NCI-H2107 (cell line): ENCODE measurements at regions not wholly inside any gene's neighbourhood (a gene's known extent, or its start where the extent isn't known, plus 50 kb on each side); places are given as distances from the start of the nearest gene placed in this dataset.

Source experiments
- DNase-seq: peaks from one replicate; lab custom pipeline; 2025; lab: John Stamatoyannopoulos, UW

- no peak for DNase-seq
Observed at GRCh38 chr16:76816475-76816874, 374.5 kb upstream of the MON1B start.

DNA sequence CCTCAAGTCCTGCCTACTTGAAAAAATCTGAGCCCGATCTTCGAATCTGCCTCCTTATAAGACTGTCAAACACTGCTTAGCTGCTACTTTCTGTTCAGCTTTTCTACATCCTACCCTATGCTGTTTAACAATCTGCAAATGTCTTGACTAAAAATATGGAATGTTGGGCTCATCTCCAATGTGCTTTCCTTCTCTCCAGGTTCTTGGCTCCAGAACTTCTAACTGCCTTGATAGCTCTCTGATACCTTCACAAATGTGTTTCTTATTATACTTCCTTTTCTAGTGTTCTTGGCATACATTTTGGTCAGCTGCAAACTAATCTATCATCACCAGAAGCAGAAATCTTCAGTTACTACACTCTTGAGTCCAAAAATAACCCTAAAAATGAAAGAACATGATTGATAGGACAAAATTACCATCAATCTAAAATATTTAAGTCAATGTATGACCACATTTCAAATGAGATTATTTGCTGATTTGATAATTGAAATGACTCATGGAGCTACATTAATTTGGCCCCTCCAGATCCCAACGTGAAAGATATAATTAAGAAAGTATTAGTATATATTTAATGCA, 372.3 kb upstream of the MON1B start:
- no peak for DNase-seq

- DNase-seq, result no peak
Observed at GRCh38 chr16:76819226-76819916, 371.6 kb upstream of the MON1B start.

DNA sequence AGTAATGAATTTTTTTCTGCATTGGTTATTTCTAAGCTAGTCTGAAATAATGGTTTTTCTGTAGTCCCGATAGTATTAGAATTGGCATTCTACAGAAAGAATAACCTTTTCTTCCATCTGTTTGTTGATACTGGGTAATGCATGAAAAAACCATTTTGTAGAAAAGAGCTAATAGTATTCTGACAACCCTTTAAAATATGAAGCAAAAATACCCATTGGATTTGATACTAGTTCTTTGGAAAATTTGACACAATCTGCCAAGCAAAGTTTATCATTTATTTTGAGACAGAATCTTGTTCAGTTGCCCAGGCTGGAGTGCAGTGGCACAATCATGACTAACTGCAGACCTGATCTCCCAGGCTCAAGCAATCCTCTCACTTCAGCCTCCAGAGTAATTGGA, 366.8 kb upstream of the MON1B start:
- no peak for DNase-seq

GRCh38 chr16:76824791-76825190, 366.2 kb upstream of the MON1B start:
- no peak for DNase-seq

GRCh38 chr16:76835339-76835738, 355.7 kb upstream of the MON1B start:
- no peak for DNase-seq

- no peak for DNase-seq
Observed at GRCh38 chr16:76835779-76836300, 355.1 kb upstream of the MON1B start.

DNA sequence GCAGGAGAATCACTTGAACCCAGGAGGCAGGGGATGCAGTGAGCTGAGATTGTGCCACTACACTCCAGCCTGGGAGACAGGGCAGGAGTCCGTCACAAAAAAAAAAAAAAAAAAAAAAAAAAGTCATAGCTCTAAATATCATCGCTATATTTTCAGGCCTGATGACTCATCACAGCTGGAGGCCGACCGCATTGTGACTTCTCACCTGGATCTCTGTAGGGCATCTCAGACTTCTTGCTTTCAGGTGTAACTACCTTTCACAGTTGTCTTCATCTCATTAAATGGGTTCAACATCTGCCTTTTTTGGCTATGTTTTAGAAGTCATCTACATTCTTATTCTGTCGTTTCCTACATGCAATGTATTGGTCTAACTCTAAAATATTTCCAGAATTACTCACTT, 353.1 kb upstream of the MON1B start:
- DNase-seq, result no peak

- DNase-seq, result no peak
Observed at GRCh38 chr16:76854234-76854633, 336.8 kb upstream of the MON1B start.

DNA sequence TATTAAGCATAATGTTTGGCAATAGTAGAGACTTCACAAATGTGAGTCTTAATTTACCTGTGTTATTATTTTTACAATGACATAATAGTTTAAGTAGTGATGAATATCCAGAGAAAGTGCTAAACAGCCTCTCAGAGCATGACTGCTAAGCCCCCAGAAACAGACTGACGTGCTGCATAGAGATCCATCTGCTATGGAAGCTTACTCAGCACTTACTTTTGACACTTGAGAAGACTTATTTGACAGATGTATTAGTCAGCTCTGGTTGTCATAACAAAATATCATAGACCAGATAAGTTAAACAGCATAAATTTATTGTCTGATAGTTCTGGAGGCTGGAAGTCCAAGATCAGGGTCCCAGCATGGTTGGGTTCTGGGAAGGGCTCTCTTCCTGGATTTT, 334.9 kb upstream of the MON1B start:
- DNase-seq, result no peak

GRCh38 chr16:76857402-76857801, 333.6 kb upstream of the MON1B start:
- no peak for DNase-seq

DNA sequence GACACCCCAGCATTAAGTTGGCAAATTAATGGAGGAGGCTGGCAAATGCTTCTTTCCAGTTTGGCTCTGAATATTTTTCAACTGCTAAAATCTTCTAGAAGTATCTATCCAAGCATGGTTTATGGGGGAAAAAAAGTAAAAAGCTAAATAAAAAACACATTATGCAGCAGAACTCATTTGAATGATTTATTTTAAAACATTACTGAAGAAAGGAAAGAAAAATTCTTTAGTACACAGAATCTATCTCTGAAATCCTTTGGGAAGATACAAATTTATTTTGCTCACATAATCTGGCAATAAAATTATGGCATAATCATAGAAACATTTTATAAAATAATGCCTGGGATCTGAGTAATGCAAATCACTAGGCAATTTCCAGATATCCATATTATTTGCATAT, 328.1 kb upstream of the MON1B start:
- no peak for DNase-seq

GRCh38 chr16:76866994-76867393, 324.0 kb upstream of the MON1B start:
- no peak for DNase-seq

DNA sequence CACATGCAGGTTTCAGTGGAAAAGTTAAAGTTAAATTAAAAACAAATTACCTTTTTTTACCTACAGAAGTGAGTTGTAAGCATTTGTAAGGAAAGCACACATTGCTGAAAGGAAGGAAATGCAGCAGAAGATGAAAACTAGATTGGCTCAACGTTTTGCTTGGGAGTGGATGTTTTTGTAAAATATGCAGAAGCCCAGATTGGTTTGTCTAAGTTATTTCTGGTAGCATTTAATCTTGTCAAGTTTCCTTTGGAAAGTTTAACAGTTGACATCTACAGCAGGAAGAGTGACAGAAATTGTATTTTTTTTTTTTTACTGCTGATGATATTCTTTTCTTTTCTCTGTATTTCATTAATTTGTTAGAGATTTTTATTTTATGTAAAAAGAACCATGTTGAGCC, 315.1 kb upstream of the MON1B start:
- DNase-seq, result no peak

GRCh38 chr16:76879420-76879819, 311.6 kb upstream of the MON1B start:
- no peak for DNase-seq

DNA sequence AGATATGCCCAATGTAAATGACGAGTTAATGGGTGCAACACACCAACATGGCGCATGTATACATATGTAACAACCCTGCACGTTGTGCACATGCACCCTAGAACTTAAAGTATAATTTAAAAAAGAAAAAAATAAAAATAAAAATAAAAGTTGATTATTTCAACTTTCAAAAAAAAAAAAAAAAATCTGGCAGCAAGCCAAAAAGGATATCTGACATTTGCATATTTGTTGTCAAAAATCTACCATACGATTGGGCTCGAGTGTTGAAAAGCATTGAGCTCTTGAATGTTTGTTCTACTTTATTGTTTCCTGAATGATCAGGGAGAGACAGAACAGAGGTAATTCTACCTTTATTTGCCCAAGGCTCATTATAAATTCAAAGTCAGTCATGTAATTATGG, 310.5 kb upstream of the MON1B start:
- DNase-seq, result peak; percentile 23

- no peak for DNase-seq
Observed at GRCh38 chr16:76882105-76882504, 308.9 kb upstream of the MON1B start.

GRCh38 chr16:76883076-76883475, 307.9 kb upstream of the MON1B start:
- DNase-seq, result no peak

GRCh38 chr16:76885776-76886537, 305.0 kb upstream of the MON1B start:
- DNase-seq, result no peak

DNA sequence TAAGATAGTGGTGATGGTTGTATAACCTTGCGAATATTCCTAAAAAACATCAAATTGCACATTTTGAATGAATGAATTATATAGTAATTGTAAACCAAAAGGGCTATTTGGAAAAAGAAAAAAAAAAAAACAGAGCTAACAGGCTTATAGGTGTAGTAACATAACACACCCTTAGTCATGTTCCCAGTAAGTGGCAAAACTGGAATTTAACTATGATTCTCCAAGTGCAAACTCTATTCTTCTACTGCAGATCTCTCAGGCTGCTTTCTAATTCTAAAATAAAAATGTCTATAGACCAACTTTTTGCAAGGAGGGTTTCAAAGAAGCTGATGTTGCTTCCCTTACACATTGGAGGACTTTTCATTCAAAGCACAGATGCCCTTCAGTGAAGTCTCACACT, 293.2 kb upstream of the MON1B start:
- DNase-seq, result no peak

GRCh38 chr16:76899767-76900166, 291.2 kb upstream of the MON1B start:
- DNase-seq, result no peak

DNA sequence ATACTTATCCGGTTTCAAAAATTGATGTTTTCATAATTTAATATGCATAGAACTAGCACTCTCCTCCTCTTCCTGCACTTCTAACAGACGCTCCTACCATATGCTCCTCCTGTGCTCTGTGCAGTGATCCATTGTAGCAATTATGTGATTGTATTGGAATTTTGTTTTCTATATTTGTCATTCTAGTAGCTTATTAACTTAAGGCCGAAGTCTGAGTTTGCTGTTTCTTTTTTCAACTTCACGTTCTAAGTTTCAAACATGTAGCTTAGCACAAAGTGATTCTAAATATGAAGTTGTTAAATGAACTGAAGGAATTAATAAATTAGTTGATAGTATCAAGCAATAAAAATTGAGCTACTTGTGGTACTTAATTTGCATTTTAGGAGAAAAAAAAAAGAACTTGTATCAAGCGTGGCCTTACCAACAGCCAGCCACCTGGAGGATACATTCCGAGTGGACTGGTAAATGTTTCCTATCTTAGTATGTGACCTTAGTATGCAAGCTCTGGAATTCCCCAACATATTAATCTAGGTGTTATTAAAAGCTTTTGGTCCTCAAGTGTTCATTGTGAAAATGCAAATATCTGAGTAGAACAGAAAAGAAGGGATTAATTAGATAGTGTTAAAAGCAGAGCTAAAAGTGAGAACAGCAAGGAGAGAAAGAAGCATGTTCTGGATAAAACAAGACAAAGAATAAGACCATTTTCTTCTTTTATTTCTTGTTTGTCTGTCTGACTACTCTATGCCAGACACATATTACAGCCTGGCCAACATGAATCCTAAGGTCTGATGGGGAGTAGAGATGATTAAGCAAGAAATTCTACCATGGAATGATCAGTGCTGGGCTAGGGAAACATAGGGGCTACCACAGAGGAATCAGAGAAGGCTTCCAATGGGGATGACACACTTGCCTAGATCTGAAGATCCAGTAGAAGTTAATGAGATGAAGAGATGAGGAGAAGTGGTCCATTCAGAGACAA, 290.4 kb upstream of the MON1B start:
- DNase-seq, result no peak
